GM12878 (cell line): ENCODE measurements at regions not wholly inside any gene's neighbourhood (a gene's known extent, or its start where the extent isn't known, plus 50 kb on each side); places are given as distances from the start of the nearest gene placed in this dataset.

Source experiments
- ATAC-seq: fragments of 200-7000 bp; cut with Tn5 transposase; 3 replicates; pipeline ENCODE4 v1.9.1; 2020; ENCODE audit warnings: mild to moderate bottlenecking, moderate library complexity
- BruUV-seq: library from RNA; stranded (reverse); fragments of 400-500 nt; replicated peaks from 2 replicates; lab custom pipeline; 2021; lab: Mats Ljungman, UMichigan
- CTCF ChIA-PET: fragments of 300-600 bp; sonication (Branson Sonifier 250); formaldehyde crosslinking; extraction: SDS; loops from one replicate; lab custom pipeline; 2021; ENCODE audit warnings: inconsistent platforms; lab: Yijun Ruan, JAX
- POLR2A ChIA-PET: fragments of 350-600 bp; formaldehyde crosslinking; extraction: SDS; loops from one replicate; lab custom pipeline; 2021; ENCODE audit warnings: inconsistent platforms; lab: Charles Lee
- RAD21 ChIA-PET: fragments of 300-600 bp; sonication (Branson Sonifier 250); formaldehyde crosslinking; loops from one replicate; lab custom pipeline; 2023; ENCODE audit warnings: antibody characterized with exemption; ENCODE audit not compliant: unreplicated experiment; lab: Charles Lee
- SMC1A ChIA-PET: fragments of 300-600 bp; sonication (Branson Sonifier 250); formaldehyde crosslinking; loops from one replicate; lab custom pipeline; 2023; ENCODE audit not compliant: unreplicated experiment, uncharacterized antibody; lab: Charles Lee
- DNase-seq: peaks from one replicate; pipeline ENCODE4 v3.0.0-alpha.2; 2011; ENCODE audit warnings: low read depth, low spot score
- FAIRE-seq: peaks from 3 replicates; lab custom pipeline; 2011; peaks lifted over from hg19 to GRCh38; lab: Jason Lieb, UNC
- H2AFZ ChIP-seq: 2 replicates; pipeline ENCODE4 v1.6.0; 2011; ENCODE audit warnings: low read depth, low read length, control low read depth; ENCODE audit not compliant: control insufficient read depth
- H3K27ac ChIP-seq: 2 replicates; pipeline ENCODE4 v1.5.1; 2011; ENCODE audit warnings: control low read depth; ENCODE audit not compliant: control insufficient read depth, insufficient read depth
- H3K27me3 ChIP-seq, 2 experiments: replicated peaks in 1 of 2; 2 replicates each; pipeline versions ENCODE4 v1.6.0 to v1.6.1; 2011; ENCODE audit warnings: low read length in 1 of 2; ENCODE audit not compliant: control insufficient read depth in 2 of 2, insufficient read depth in 2 of 2
- H3K36me3 ChIP-seq, 2 experiments: 2 replicates each; pipeline ENCODE4 v1.5.1; 2011; ENCODE audit warnings: low read length in 1 of 2; ENCODE audit not compliant: control insufficient read depth in 2 of 2, insufficient read depth in 2 of 2
- H3K4me1 ChIP-seq: 2 replicates; pipeline ENCODE4 v1.6.1; 2011; ENCODE audit warnings: mild to moderate bottlenecking, low read length, moderate library complexity, mixed read lengths; ENCODE audit not compliant: control insufficient read depth, insufficient read depth
- H3K4me2 ChIP-seq: 2 replicates; pipeline ENCODE4 v1.6.0; 2011; ENCODE audit warnings: control low read depth; ENCODE audit not compliant: control insufficient read depth, insufficient read depth
- H3K4me3 ChIP-seq: fragments of 200-600 bp; sonication (generic); 2 replicates; pipeline ENCODE4 v1.5.1; 2016
- H3K79me2 ChIP-seq: 2 replicates; pipeline ENCODE4 v1.6.0; 2011; ENCODE audit warnings: low read length; ENCODE audit not compliant: control insufficient read depth, insufficient read depth
- H3K9ac ChIP-seq: 2 replicates; pipeline ENCODE4 v1.8.0; 2011; ENCODE audit warnings: low read length, control low read depth, mixed read lengths; ENCODE audit not compliant: control insufficient read depth, insufficient read depth
- H3K9me3 ChIP-seq: replicated peaks from 3 replicates; pipeline ENCODE4 v1.5.1; 2011; ENCODE audit warnings: mild to moderate bottlenecking, low read length; ENCODE audit not compliant: control insufficient read depth, insufficient read depth
- H4K20me1 ChIP-seq: 2 replicates; pipeline ENCODE4 v1.6.0; 2011; ENCODE audit not compliant: control insufficient read depth, insufficient read depth
- BACH1 ChIP-seq: fragments of 450-650 bp; IDR thresholded peaks from 2 replicates; pipeline ENCODE4 v1.6.1; 2017; ENCODE audit warnings: mild to moderate bottlenecking, borderline replicate concordance
- MEF2A ChIP-seq: IDR thresholded peaks from 2 replicates; pipeline ENCODE4 v1.6.1; 2011; ENCODE audit warnings: low read depth, mild to moderate bottlenecking, low read length, moderate library complexity; ENCODE audit not compliant: insufficient read depth
- MTA2 ChIP-seq: fragments of 450-650 bp; IDR thresholded peaks from 2 replicates; pipeline ENCODE4 v1.6.1; 2016; ENCODE audit warnings: low read depth, mild to moderate bottlenecking, moderate library complexity
- SKIL ChIP-seq: fragments of 450-650 bp; IDR thresholded peaks from 2 replicates; pipeline ENCODE4 v1.6.1; 2017; ENCODE audit warnings: mild to moderate bottlenecking, low read depth, inconsistent platforms; ENCODE audit not compliant: poor library complexity, severe bottlenecking
- WRNIP1 ChIP-seq: IDR thresholded peaks from 2 replicates; pipeline ENCODE4 v1.6.1; 2011; ENCODE audit warnings: low read depth, low read length, improper control_type of control experiment, borderline replicate concordance
- YBX1 ChIP-seq: fragments of 450-650 bp; IDR thresholded peaks from 2 replicates; pipeline ENCODE4 v1.6.1; 2016; ENCODE audit warnings: antibody characterized with exemption
- ZZZ3 ChIP-seq: IDR thresholded peaks from 2 replicates; pipeline ENCODE4 v1.6.1; 2011; ENCODE audit warnings: low read depth; ENCODE audit not compliant: control insufficient read depth, insufficient read length
- WGBS: methylation state at CpG from one replicate; pipeline ENCODE4 v1.1.6; 2016; ENCODE audit warnings: low lambda C conversion rate; ENCODE audit not compliant: insufficient replicate concordance, insufficient coverage; ENCODE audit errors: missing lambda C conversion rate; 5-methylcytosine and 5-hydroxymethylcytosine counted together
- in situ Hi-C: fragments of 300-500 bp; cut with MboI; formaldehyde crosslinking; loops from 9 replicates; pipeline ENCODE4 v1.14.3; 2018; ENCODE audit warnings: mixed read lengths
- intact Hi-C: fragments of 100-400 bp; cut with micrococcal nuclease; formaldehyde crosslinking; loops from one replicate; pipeline ENCODE4 v1.14.2; 2022; ENCODE audit not compliant: unreplicated experiment
- TF ChIP-seq, protein P1 (sequence below): IDR thresholded peaks from 2 replicates; pipeline ENCODE4 v1.6.1; 2012; ENCODE audit warnings: low read depth, low read length, improper control_type of control experiment

GRCh38 chr15:88316586-88316985 lies 60.0 kb upstream of the NTRK3 start:
- in situ Hi-C loops = no loop called here

DNA sequence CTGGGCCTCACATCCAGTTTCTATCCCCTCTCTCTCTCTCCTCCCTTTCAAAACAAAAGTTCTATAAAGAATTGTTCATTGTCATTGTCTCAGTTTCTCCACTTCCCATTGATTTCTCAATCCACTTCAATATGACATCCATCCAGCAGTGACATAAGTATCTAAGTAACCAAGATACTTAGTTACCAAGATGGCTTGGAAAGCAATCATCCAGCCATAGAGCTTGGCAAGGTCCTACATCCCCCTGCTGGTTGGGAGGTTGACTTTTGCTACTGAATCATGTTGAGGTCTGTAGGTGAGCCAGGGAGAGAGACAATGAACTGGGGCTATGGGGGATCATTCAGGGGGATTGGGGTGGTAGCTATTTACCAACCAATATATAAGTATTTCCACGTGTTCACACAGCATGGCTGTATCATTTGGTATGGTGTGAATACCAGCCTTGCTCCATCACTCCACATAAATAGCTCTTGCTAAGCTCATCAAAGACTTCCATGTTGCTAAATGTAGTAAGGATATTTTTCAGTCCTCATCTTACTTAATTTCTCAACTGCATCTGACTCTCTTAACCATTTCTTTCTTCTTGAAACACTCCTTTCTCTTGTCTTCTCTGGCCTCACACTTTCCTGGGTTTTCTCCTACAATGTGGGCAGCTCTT lies 58.8 kb upstream of the NTRK3 start:
- Histone ChIP-seq H3K4me1 (no peaks in the 10 kb centered on the region), H3K4me3 (no peak overlapping the region), H4K20me1 (no peaks in the 10 kb centered on the region), H3K9ac (no peak overlapping the region), H3K79me2 (no peaks in the 10 kb centered on the region), H3K27me3 (no peaks in the 10 kb centered on the region), H3K9me3 (no peaks in the 10 kb centered on the region), H3K36me3 (no peaks in the 10 kb centered on the region), H2AFZ (no peak overlapping the region), H3K4me2 (no peak overlapping the region), H3K27ac (no peak overlapping the region)
- ChIA-PET POLR2A (interaction anchor here (0.6 kb wide), 1 partner anchor 523 kb away, joined by 5 read pairs; no protein-coding TSS in a partner anchor), SMC1A (no interaction called here), CTCF (interaction anchor here (0.7 to 1.4 kb wide), 2 partner anchors 13 to 16 kb away, joined by 3 to 4 read pairs; no protein-coding TSS in a partner anchor), RAD21 (no interaction called here)
- in situ Hi-C loops (no loop called here), intact Hi-C loops (no loop called here)
- TF ChIP-seq BACH1 (no peak), SKIL (no peak), MEF2A (no peak)
- TF ChIP-seq, protein P1, sequence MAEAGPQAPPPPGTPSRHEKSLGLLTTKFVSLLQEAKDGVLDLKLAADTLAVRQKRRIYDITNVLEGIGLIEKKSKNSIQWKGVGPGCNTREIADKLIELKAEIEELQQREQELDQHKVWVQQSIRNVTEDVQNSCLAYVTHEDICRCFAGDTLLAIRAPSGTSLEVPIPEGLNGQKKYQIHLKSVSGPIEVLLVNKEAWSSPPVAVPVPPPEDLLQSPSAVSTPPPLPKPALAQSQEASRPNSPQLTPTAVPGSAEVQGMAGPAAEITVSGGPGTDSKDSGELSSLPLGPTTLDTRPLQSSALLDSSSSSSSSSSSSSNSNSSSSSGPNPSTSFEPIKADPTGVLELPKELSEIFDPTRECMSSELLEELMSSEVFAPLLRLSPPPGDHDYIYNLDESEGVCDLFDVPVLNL = no peak
- whole genome bisulfite sequencing = 0% methylated on average over 1 of the region's 1 CpG
- BruUV-seq = no TSS peak
- DNase-seq (no peak), FAIRE-seq (no peak), ATAC-seq (no peak)

More at GRCh38 chr15:88316586-88316985, 60.0 kb upstream of the NTRK3 start:
- Histone ChIP-seq H2AFZ (no peak overlapping the region), H3K27me3 (no peaks in the 10 kb centered on the region), H3K9me3 (no peaks in the 10 kb centered on the region), H3K79me2 (no peaks in the 10 kb centered on the region), H4K20me1 (no peaks in the 10 kb centered on the region), H3K4me2 (no peak overlapping the region), H3K36me3 (no peaks in the 10 kb centered on the region), H3K9ac (no peak overlapping the region), H3K4me3 (no peak overlapping the region), H3K27ac (no peak overlapping the region), H3K4me1 (no peaks in the 10 kb centered on the region)
- 67% methylated on average over 3 of the region's 3 CpGs for WGBS
- ChIA-PET POLR2A (no interaction called here), CTCF (no interaction called here), RAD21 (no interaction called here), SMC1A (no interaction called here)
- BruUV-seq = no TSS peak
- intact Hi-C loops = no loop called here
- TF ChIP-seq MTA2 (no peak), ZZZ3 (no peak), YBX1 (no peak), WRNIP1 (no peak)
- DNase-seq (no peak), FAIRE-seq (no peak), ATAC-seq (no peak)
